Endothelial cell of umbilical vein (primary cell): ENCODE measurements at regions not wholly inside any gene's neighbourhood (a gene's known extent, or its start where the extent isn't known, plus 50 kb on each side); places are given as distances from the start of the nearest gene placed in this dataset.

Experiments
- CTCF ChIP-seq, 2 donors: IDR thresholded peaks; 1 replicate in 1 of 2; 2 replicates in 1 of 2; pipeline ENCODE4 v1.5.1; 2011; ENCODE audit warnings: low read length in 2 of 2, mild to moderate bottlenecking in 2 of 2, moderate library complexity in 2 of 2, control low read depth in 1 of 2, inconsistent platforms in 1 of 2, low read depth in 1 of 2; ENCODE audit not compliant: insufficient read depth in 1 of 2; ENCODE audit errors: extremely low read depth in 1 of 2
- EZH2 ChIP-seq: IDR thresholded peaks from 2 replicates; pipeline ENCODE4 v1.6.1; 2012; ENCODE audit warnings: borderline replicate concordance, low read depth, mild to moderate bottlenecking, moderate library complexity, low read length, inconsistent platforms; ENCODE audit not compliant: severe bottlenecking
- JUN ChIP-seq: IDR thresholded peaks from 2 replicates; pipeline ENCODE4 v1.6.1; 2011; ENCODE audit warnings: borderline replicate concordance, low read depth; ENCODE audit not compliant: insufficient read length, insufficient read depth
- POLR2A ChIP-seq: IDR thresholded peaks from 2 replicates; pipeline ENCODE4 v1.6.1; 2012; ENCODE audit warnings: low read depth, mild to moderate bottlenecking, control low read depth, low read length

- TF ChIP-seq POLR2A (no peak), CTCF (IDR thresholded peaks at IDR 0.05; ENCODE audit: extremely low read depth in 1 of 2, insufficient read depth in 1 of 2, low read depth in 1 of 2, low read length in 2 of 2) (no peak), JUN (no peak), EZH2 (no peak)
Observed at GRCh38 chr1:70496181-70496580, 85.1 kb downstream of the CTH start.
